Stimulated activated CD4-positive, alpha-beta T cell treated with anti-CD3 and anti-CD28 coated beads, Interleukin-4, amount 100 ng/mL, for 4 hours (primary cell): ENCODE measurements at regions not wholly inside any gene's neighbourhood (a gene's known extent, or its start where the extent isn't known, plus 50 kb on each side); places are given as distances from the start of the nearest gene placed in this dataset.

ENCODE experiments used
- DNase-seq, 2 experiments: peaks; one replicate each; pipeline ENCODE4 v3.0.0-alpha.2; 2020

GRCh38 chr18:78883501-78883900, 96.1 kb upstream of the SALL3 start:
- DNase-seq = no peak

- no peak for DNase-seq
Observed at GRCh38 chr18:78884502-78884901, 95.1 kb upstream of the SALL3 start.

GRCh38 chr18:78889250-78889649, 90.4 kb upstream of the SALL3 start:
- DNase-seq = no peak

- no peak for DNase-seq
Observed at GRCh38 chr18:78890388-78890787, 89.2 kb upstream of the SALL3 start.

- DNase-seq = no peak
Observed at GRCh38 chr18:78891185-78891762, 88.3 kb upstream of the SALL3 start.

- no peak for DNase-seq
Observed at GRCh38 chr18:78892177-78892576, 87.4 kb upstream of the SALL3 start.

GRCh38 chr18:78892721-78893120, 86.9 kb upstream of the SALL3 start:
- DNase-seq = no peak

- no peak for DNase-seq
Observed at GRCh38 chr18:78893281-78894032, 86.2 kb upstream of the SALL3 start.

- no peak for DNase-seq
Observed at GRCh38 chr18:78894033-78894305, 85.6 kb upstream of the SALL3 start.

GRCh38 chr18:78895207-78896001, 84.2 kb upstream of the SALL3 start:
- DNase-seq = no peak

- DNase-seq = no peak
Observed at GRCh38 chr18:78896111-78896905, 83.3 kb upstream of the SALL3 start.

- DNase-seq = no peak
Observed at GRCh38 chr18:78898066-78898465, 81.6 kb upstream of the SALL3 start.

GRCh38 chr18:78898635-78899034, 81.0 kb upstream of the SALL3 start:
- no peak for DNase-seq

GRCh38 chr18:78899241-78899640, 80.4 kb upstream of the SALL3 start:
- no peak for DNase-seq

- no peak for DNase-seq
Observed at GRCh38 chr18:78900938-78901909, 78.4 kb upstream of the SALL3 start.

- DNase-seq = no peak
Observed at GRCh38 chr18:78901923-78902794, 77.5 kb upstream of the SALL3 start.

- no peak for DNase-seq
Observed at GRCh38 chr18:78902795-78903435, 76.7 kb upstream of the SALL3 start.

- no peak for DNase-seq
Observed at GRCh38 chr18:78903436-78904178, 76.0 kb upstream of the SALL3 start.

- no peak for DNase-seq
Observed at GRCh38 chr18:78904179-78904531, 75.5 kb upstream of the SALL3 start.

- DNase-seq = no peak
Observed at GRCh38 chr18:78905334-78905733, 74.3 kb upstream of the SALL3 start.
